Breast epithelium (tissue), 4 donors: ENCODE measurements at regions not wholly inside any gene's neighbourhood (a gene's known extent, or its start where the extent isn't known, plus 50 kb on each side); places are given as distances from the start of the nearest gene placed in this dataset.
A peak's percentile ranks its signal among the peaks of the same experiment; 100 is the strongest.

Experiments used
- DNase-seq, 2 donors: peaks; one replicate each; pipeline ENCODE4 v3.0.0-alpha.2; 2019; ENCODE audit warnings: low spot score in 2 of 2
- H3K27ac ChIP-seq, 2 donors: fragments of 200-600 bp; sonication (generic) in 1 of 2; one replicate each; pipeline ENCODE4 v1.5.1; 2016 to 2019; ENCODE audit warnings: mild to moderate bottlenecking in 1 of 2
- H3K27me3 ChIP-seq, 2 donors: fragments of 200-600 bp; sonication (generic) in 1 of 2; one replicate each; pipeline versions ENCODE4 v1.5.1 to v1.6.0; 2017 to 2019; ENCODE audit warnings: control low read depth in 1 of 2, mild to moderate bottlenecking in 1 of 2
- H3K36me3 ChIP-seq: fragments of 200-600 bp; one replicate; pipeline ENCODE4 v1.5.1; 2019
- H3K4me1 ChIP-seq, 2 donors: fragments of 200-600 bp; sonication (generic); one replicate each; pipeline ENCODE4 v1.5.1; 2016 to 2019; ENCODE audit warnings: control low read depth in 1 of 2
- H3K4me3 ChIP-seq, 3 donors: fragments of 200-600 bp; sonication (generic); 1 replicate in 2 of 3; 2 replicates in 1 of 3; pipeline ENCODE4 v1.5.1; 2016 to 2019; ENCODE audit warnings: mild to moderate bottlenecking in 3 of 3, moderate library complexity in 2 of 3
- H3K9me3 ChIP-seq, 2 donors: fragments of 200-600 bp; sonication (generic) in 1 of 2; one replicate each; pipeline ENCODE4 v1.5.1; 2016 to 2019; ENCODE audit warnings: control low read depth in 1 of 2
- POLR2A ChIP-seq: fragments of 450-650 bp; IDR thresholded peaks from one replicate; pipeline ENCODE4 v1.6.1; 2016; ENCODE audit warnings: antibody characterized with exemption, mild to moderate bottlenecking, moderate library complexity
- POLR2AphosphoS5 ChIP-seq, 3 donors: sonication (generic); formaldehyde crosslinking; IDR thresholded peaks; one replicate each; pipeline ENCODE4 v1.6.1; 2017; ENCODE audit warnings: antibody characterized with exemption in 3 of 3
- intact Hi-C: fragments of 100-400 bp; cut with DNase I; formaldehyde crosslinking; loops from one replicate; pipeline ENCODE4 v1.15.1; 2023; ENCODE audit warnings: low total_unique reads
- TF ChIP-seq, protein P1 (sequence below), 3 donors: fragments of 450-650 bp; IDR thresholded peaks; one replicate each; pipeline ENCODE4 v1.5.1; 2016 to 2017; ENCODE audit warnings: antibody characterized with exemption in 3 of 3, mild to moderate bottlenecking in 3 of 3, moderate library complexity in 3 of 3

DNA sequence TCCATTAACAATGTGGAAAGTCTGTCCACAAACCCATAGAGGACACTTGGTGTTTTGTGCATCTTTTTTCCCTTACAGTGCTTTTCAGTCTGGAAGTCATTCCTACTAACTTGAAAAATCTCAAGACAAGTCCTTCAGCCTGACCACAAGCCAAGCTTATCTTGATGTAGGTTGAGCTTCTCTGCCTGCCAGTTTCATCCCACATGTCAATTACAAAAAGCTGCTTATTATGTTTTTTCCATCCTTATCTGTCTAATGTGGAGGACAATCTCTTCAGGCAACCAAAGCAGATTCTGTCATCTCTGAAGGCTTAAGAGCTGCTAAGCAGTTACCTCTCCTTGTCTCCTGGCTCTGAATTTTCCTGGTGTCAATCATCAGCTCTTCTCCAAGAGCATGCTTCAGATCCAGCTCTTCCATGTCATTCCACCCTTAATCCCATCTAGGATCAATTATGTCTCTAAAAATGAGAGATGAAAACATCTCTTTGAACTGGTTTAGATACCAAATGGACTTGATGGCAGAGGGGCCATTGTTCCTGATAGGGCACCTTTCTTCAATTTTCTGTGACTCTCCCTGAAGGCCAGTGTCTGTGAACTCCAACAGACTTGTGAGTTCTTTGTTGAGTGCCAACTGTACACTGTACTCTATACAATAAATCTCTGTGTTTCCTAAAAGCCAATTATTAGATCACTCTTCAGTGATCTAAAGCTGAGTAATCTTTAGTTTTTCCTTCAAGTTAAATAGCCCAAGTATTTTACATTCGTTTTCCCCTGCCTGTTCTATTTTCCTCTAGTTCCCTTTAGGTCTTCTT lies 208.6 kb downstream of the RBM43 start:
- Histone ChIP-seq H3K4me3 (no peak overlapping the region), H3K27ac (no peak overlapping the region), H3K4me1 (no peaks in the 10 kb centered on the region), H3K36me3 (no peaks in the 10 kb centered on the region), H3K27me3 (no peaks in the 10 kb centered on the region), H3K9me3 (no peaks in the 10 kb centered on the region)
- TF ChIP-seq POLR2AphosphoS5 (IDR thresholded peaks at IDR 0.05) (no peak), POLR2A (no peak)
- TF ChIP-seq, protein P1, sequence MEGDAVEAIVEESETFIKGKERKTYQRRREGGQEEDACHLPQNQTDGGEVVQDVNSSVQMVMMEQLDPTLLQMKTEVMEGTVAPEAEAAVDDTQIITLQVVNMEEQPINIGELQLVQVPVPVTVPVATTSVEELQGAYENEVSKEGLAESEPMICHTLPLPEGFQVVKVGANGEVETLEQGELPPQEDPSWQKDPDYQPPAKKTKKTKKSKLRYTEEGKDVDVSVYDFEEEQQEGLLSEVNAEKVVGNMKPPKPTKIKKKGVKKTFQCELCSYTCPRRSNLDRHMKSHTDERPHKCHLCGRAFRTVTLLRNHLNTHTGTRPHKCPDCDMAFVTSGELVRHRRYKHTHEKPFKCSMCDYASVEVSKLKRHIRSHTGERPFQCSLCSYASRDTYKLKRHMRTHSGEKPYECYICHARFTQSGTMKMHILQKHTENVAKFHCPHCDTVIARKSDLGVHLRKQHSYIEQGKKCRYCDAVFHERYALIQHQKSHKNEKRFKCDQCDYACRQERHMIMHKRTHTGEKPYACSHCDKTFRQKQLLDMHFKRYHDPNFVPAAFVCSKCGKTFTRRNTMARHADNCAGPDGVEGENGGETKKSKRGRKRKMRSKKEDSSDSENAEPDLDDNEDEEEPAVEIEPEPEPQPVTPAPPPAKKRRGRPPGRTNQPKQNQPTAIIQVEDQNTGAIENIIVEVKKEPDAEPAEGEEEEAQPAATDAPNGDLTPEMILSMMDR (IDR thresholded peaks at IDR 0.05) = no peak
- intact Hi-C loops = no loop called here
- no peak for DNase-seq

DNA sequence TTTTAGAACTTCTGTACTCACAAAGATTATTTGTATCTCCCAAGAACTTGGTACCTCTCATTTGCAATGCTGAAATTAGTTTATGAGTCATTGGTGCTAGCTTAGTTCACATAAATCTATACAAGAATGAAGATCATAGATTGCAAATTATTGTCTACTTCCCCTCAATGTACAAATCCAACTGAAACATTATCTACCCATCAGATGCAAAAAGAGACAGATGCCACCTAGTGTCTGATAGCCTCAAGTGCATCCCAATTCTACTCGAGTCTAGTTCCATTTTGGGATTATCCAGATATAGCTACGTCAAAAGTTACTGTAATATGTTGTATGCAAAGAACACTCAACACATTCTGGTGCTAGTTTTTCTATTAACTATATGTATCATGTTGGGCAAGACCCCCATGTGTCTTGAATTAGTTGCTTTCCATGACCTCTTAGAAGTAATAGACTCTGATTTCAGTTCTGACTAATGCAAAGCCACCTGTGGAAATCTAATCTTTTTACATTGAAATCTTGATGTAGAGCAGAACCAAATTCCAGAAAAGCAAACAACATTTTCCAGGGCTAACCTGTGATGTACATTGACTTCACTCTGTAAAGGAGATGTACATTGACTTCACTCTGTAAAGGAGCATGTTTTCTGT lies 210.0 kb downstream of the RBM43 start:
- TF ChIP-seq POLR2AphosphoS5 (IDR thresholded peaks at IDR 0.05) = no peak
- TF ChIP-seq, protein P1 (IDR thresholded peaks at IDR 0.05) = peak; percentile 61 to 75 (median 63)
- no peak overlapping the region for H3K4me3 ChIP-seq
- no peaks in the 10 kb centered on the region for H3K27me3 ChIP-seq
- no peaks in the 10 kb centered on the region for H3K36me3 ChIP-seq
- no peak for DNase-seq
- intact Hi-C loops = no loop called here
- H3K9me3 ChIP-seq = no peaks in the 10 kb centered on the region
- no peaks in the 10 kb centered on the region for H3K4me1 ChIP-seq
- no peak overlapping the region for H3K27ac ChIP-seq

GRCh38 chr2:151049746-151050145 lies 211.9 kb downstream of the RBM43 start:
- H3K9me3 ChIP-seq = no peaks in the 10 kb centered on the region
- no peak overlapping the region for H3K27ac ChIP-seq
- H3K4me1 ChIP-seq = no peaks in the 10 kb centered on the region
- no peak overlapping the region for H3K4me3 ChIP-seq
- no peaks in the 10 kb centered on the region for H3K36me3 ChIP-seq
- TF ChIP-seq, protein P1 (IDR thresholded peaks at IDR 0.05) = no peak
- TF ChIP-seq POLR2A = no peak
- TF ChIP-seq POLR2AphosphoS5 (IDR thresholded peaks at IDR 0.05) = no peak
- no peak for DNase-seq
- H3K27me3 ChIP-seq = no peaks in the 10 kb centered on the region
- intact Hi-C loops = no loop called here

DNA sequence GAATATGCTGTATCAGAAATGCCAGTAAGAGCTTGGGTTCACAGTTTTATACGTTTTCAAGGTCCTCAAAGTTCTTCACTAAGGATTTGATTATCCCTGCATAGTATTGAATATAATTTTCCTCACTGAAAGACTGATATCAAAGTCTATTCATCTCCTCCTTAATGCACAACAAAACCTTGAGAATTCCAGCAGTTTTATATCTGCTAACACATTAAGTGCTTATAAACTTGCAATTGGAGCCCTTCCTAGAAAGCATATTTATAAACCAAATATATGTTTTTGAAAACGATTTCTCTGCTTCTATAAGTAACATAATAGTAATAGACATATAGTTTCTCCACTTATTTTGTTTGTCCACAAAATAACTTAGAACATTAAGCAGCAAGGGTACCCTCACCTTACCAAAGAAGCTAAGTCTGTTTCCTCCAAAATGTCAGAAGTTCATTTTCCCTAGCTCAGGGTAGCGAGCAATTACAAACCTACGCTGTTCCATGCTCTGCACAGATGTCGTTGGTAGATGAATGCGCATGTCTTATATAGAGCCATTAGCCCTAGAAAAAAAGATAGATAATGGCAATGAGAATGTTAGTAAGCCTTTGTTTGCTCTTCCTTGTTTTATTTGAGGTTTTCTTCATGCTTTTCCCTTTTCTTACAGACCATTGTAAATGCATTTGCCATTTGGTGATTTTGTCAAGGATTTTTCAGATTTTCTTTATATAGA lies 213.2 kb downstream of the RBM43 start:
- no peak overlapping the region for H3K4me3 ChIP-seq
- intact Hi-C loops = no loop called here
- DNase-seq = no peak
- no peaks in the 10 kb centered on the region for H3K9me3 ChIP-seq
- H3K4me1 ChIP-seq = no peaks in the 10 kb centered on the region
- H3K27ac ChIP-seq = no peak overlapping the region
- H3K27me3 ChIP-seq = no peaks in the 10 kb centered on the region
- TF ChIP-seq POLR2AphosphoS5 (IDR thresholded peaks at IDR 0.05) (no peak), POLR2A (no peak)
- TF ChIP-seq, protein P1 (IDR thresholded peaks at IDR 0.05) = no peak
- H3K36me3 ChIP-seq = no peaks in the 10 kb centered on the region

DNA sequence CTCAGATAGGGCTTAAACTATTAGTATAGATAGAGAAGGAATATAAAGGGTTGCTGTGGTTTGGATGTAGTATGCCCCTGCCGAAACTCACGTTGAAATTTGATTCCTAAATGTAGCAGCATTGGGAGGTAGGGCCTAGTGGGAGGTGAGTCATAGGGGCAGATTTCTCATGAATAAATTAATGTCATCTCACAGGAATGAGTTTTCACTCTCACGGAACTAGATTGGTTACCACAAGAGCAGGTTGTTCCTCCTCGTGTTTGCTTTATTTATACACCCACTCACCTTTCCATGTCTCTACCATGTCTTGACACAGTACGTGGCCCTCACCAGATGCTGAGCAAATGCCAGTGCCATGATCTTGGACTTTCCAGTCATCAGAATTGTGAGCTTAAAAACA lies 218.2 kb downstream of the RBM43 start:
- no peaks in the 10 kb centered on the region for H3K36me3 ChIP-seq
- H3K27me3 ChIP-seq = no peaks in the 10 kb centered on the region
- H3K4me3 ChIP-seq = no peak overlapping the region
- no peak for DNase-seq
- intact Hi-C loops = no loop called here
- TF ChIP-seq, protein P1 (IDR thresholded peaks at IDR 0.05) = no peak
- TF ChIP-seq POLR2AphosphoS5 (IDR thresholded peaks at IDR 0.05) = no peak
- TF ChIP-seq POLR2A = no peak
- H3K27ac ChIP-seq = no peak overlapping the region
- no peaks in the 10 kb centered on the region for H3K9me3 ChIP-seq
- H3K4me1 ChIP-seq = no peaks in the 10 kb centered on the region
